Endodermal cell (in vitro differentiated cells): ENCODE measurements at regions not wholly inside any gene's neighbourhood (a gene's known extent, or its start where the extent isn't known, plus 50 kb on each side); places are given as distances from the start of the nearest gene placed in this dataset.

ENCODE experiments used
- DNase-seq: peaks from one replicate; pipeline ENCODE4 v3.0.0-alpha.2; 2017
- H3K27ac ChIP-seq: 2 replicates; pipeline ENCODE4 v1.5.1; 2013; ENCODE audit warnings: mild to moderate bottlenecking, low read depth, low read length, moderate library complexity
- H3K27me3 ChIP-seq: 2 replicates; pipeline ENCODE4 v1.6.1; 2013; ENCODE audit warnings: mild to moderate bottlenecking, low read length, moderate library complexity; ENCODE audit not compliant: insufficient read depth, control insufficient read depth, poor library complexity, severe bottlenecking
- H3K36me3 ChIP-seq: 2 replicates; pipeline ENCODE4 v1.7.0; 2013; ENCODE audit warnings: mild to moderate bottlenecking, low read length, moderate library complexity; ENCODE audit not compliant: control insufficient read depth, insufficient read depth
- H3K4me1 ChIP-seq: one replicate; pipeline ENCODE4 v1.7.0; 2013; ENCODE audit warnings: low read length; ENCODE audit not compliant: control insufficient read depth, insufficient read depth
- H3K4me3 ChIP-seq: 2 replicates; pipeline ENCODE4 v1.5.1; 2013; ENCODE audit warnings: mild to moderate bottlenecking, low read length, moderate library complexity
- H3K9ac ChIP-seq: 2 replicates; pipeline ENCODE4 v1.6.1; 2013; ENCODE audit warnings: mild to moderate bottlenecking, low read length, moderate library complexity; ENCODE audit not compliant: poor library complexity, severe bottlenecking; ENCODE audit errors: extremely low read depth
- H3K9me3 ChIP-seq: 2 replicates; pipeline ENCODE4 v1.6.1; 2013; ENCODE audit warnings: mild to moderate bottlenecking, low read length, moderate library complexity; ENCODE audit not compliant: control insufficient read depth
- H3K27ac Mint-ChIP-seq: 2 replicates; pipeline ENCODE4 v1.8.0; 2020; ENCODE audit warnings: mixed read lengths
- H3K27me3 Mint-ChIP-seq: 2 replicates; pipeline ENCODE4 v1.8.0; 2021; ENCODE audit warnings: mild to moderate bottlenecking, mixed read lengths; ENCODE audit not compliant: insufficient read depth
- H3K36me3 Mint-ChIP-seq: 2 replicates; pipeline ENCODE4 v1.8.0; 2020; ENCODE audit warnings: low read depth, mixed read lengths
- H3K4me1 Mint-ChIP-seq: 2 replicates; pipeline ENCODE4 v1.8.0; 2020; ENCODE audit warnings: mixed read lengths
- H3K4me3 Mint-ChIP-seq: 2 replicates; pipeline ENCODE4 v1.8.0; 2020; ENCODE audit warnings: mild to moderate bottlenecking, moderate library complexity, mixed read lengths
- H3K9me3 Mint-ChIP-seq: 2 replicates; pipeline ENCODE4 v1.8.0; 2020; ENCODE audit warnings: mild to moderate bottlenecking, mixed read lengths
- CTCF ChIP-seq: fragments of 200-600 bp; sonication (generic); conservative IDR thresholded peaks from 2 replicates; pipeline ENCODE4 v1.5.0; 2021; ENCODE audit warnings: antibody characterized with exemption, mild to moderate bottlenecking
- WGBS, 2 experiments: methylation state at CpG; one replicate each; pipeline versions ENCODE4 v1.1.5 to v1.1.7; 2013; ENCODE audit warnings: missing lambda C conversion rate in 2 of 2, mixed read lengths in 1 of 2; ENCODE audit not compliant: insufficient coverage in 1 of 2, insufficient read length in 1 of 2; 5-methylcytosine and 5-hydroxymethylcytosine counted together

GRCh38 chr1:191022856-191023255, 545.2 kb upstream of the BRINP3 start:
- Histone ChIP-seq H3K4me3 (no peak overlapping the region), H3K4me1 (no peaks in the 10 kb centered on the region), H3K27me3 (no peaks in the 10 kb centered on the region), H3K27ac (no peak overlapping the region), H3K36me3 (no peaks in the 10 kb centered on the region), H3K9ac (no peak overlapping the region), H3K9me3 (no peaks in the 10 kb centered on the region)
- H3K4me3 Mint-ChIP-seq = no peak overlapping the region
- DNase-seq = no peak
- no peaks in the 10 kb centered on the region for H3K36me3 Mint-ChIP-seq
- no peak for TF ChIP-seq CTCF
- no peaks in the 10 kb centered on the region for H3K27me3 Mint-ChIP-seq
- no peak overlapping the region for H3K27ac Mint-ChIP-seq
- peaks cover 12% of the 10 kb centered on the region for H3K9me3 Mint-ChIP-seq
- 100% methylated on average over 1 of the region's 1 CpG for WGBS, 2 experiments
- no peaks in the 10 kb centered on the region for H3K4me1 Mint-ChIP-seq

GRCh38 chr1:191025896-191026642, 548.4 kb upstream of the BRINP3 start:
- no peak for TF ChIP-seq CTCF
- no peaks in the 10 kb centered on the region for H3K27me3 Mint-ChIP-seq

GRCh38 chr1:191026828-191027227, 549.2 kb upstream of the BRINP3 start:
- DNase-seq = no peak
- Histone ChIP-seq H3K9ac (no peak overlapping the region), H3K4me3 (no peak overlapping the region), H3K4me1 (no peaks in the 10 kb centered on the region), H3K27me3 (no peaks in the 10 kb centered on the region), H3K27ac (no peak overlapping the region), H3K36me3 (no peaks in the 10 kb centered on the region), H3K9me3 (no peaks in the 10 kb centered on the region)
- no peak overlapping the region for H3K4me3 Mint-ChIP-seq
- 90% methylated on average over 2 to 5 of the region's 5 CpGs for WGBS, 2 experiments
- no peak overlapping the region for H3K27ac Mint-ChIP-seq
- H3K4me1 Mint-ChIP-seq = no peaks in the 10 kb centered on the region
- TF ChIP-seq CTCF = no peak
- no peaks in the 10 kb centered on the region for H3K27me3 Mint-ChIP-seq
- no peaks in the 10 kb centered on the region for H3K36me3 Mint-ChIP-seq
- H3K9me3 Mint-ChIP-seq = peaks cover 12% of the 10 kb centered on the region

More at GRCh38 chr1:191025896-191026642, 548.4 kb upstream of the BRINP3 start:
- Histone ChIP-seq H3K9ac (no peak overlapping the region), H3K27me3 (no peaks in the 10 kb centered on the region), H3K4me3 (no peak overlapping the region), H3K27ac (no peak overlapping the region), H3K4me1 (no peaks in the 10 kb centered on the region), H3K9me3 (no peaks in the 10 kb centered on the region), H3K36me3 (no peaks in the 10 kb centered on the region)
- H3K36me3 Mint-ChIP-seq = no peaks in the 10 kb centered on the region
- no peak overlapping the region for H3K4me3 Mint-ChIP-seq
- H3K4me1 Mint-ChIP-seq = no peaks in the 10 kb centered on the region
- no peak overlapping the region for H3K27ac Mint-ChIP-seq
- DNase-seq = no peak
- peaks cover 12% of the 10 kb centered on the region for H3K9me3 Mint-ChIP-seq
- WGBS, 2 experiments = 95 to 100% methylated on average over 10 to 33 of the region's 33 CpGs
